ENCODE measurements at regions not wholly inside any gene's neighbourhood (a gene's known extent, or its start where the extent isn't known, plus 50 kb on each side); places are given as distances from the start of the nearest gene placed in this dataset.

DNA sequence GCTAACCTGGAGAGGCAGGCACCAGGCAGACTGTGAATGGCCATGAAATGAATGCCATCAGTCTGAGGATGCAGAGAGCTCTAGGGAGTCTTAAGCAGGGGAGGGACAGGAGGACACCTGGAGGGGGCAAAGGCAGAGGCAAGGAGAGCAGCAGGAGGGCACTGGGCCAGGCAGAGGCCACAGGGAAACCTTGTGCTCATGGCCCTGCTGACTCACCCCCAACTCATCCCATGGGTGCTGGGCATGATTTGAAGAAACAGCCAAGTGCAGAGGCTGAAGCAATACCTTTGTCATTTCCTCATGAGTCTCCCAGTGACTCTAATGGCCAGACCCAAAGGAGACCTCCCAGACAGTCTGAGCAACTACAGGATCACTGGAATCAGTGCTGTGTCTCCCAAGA lies 141.4 kb downstream of the TMEM132E start:
- TF ChIP-seq SUZ12 (IDR thresholded peaks at IDR 0.05; ENCODE audit: extremely low read depth, insufficient read depth, insufficient read length) (no peak), ZNF274 (IDR thresholded peaks at IDR 0.05; ENCODE audit: low read depth, low read length) (no peak)
